Keratinocyte (primary cell): ENCODE measurements at regions not wholly inside any gene's neighbourhood (a gene's known extent, or its start where the extent isn't known, plus 50 kb on each side); places are given as distances from the start of the nearest gene placed in this dataset.

Experiments
- DNase-seq: peaks from one replicate; pipeline ENCODE4 v3.0.0-alpha.2; 2011; ENCODE audit warnings: low read depth, missing footprints, low spot score
- FAIRE-seq: peaks from 2 replicates; lab custom pipeline; 2011; peaks lifted over from hg19 to GRCh38; lab: Jason Lieb, UNC
- H2AFZ ChIP-seq: 2 replicates; pipeline ENCODE4 v1.6.0; 2012; ENCODE audit warnings: low read length, control low read depth, inconsistent platforms; ENCODE audit not compliant: control insufficient read depth
- H3K27ac ChIP-seq: 2 replicates; pipeline ENCODE4 v1.5.1; 2011; ENCODE audit warnings: low read length; ENCODE audit not compliant: control insufficient read depth, insufficient read depth
- H3K27me3 ChIP-seq: 3 replicates; pipeline ENCODE4 v1.6.0; 2011; ENCODE audit warnings: low read length; ENCODE audit not compliant: control insufficient read depth, insufficient read depth; ENCODE audit errors: extremely low read depth
- H3K36me3 ChIP-seq, 2 experiments: 2 replicates in 1 of 2; 3 replicates in 1 of 2; pipeline ENCODE4 v1.5.1; 2011; ENCODE audit warnings: low read length in 2 of 2, mild to moderate bottlenecking in 1 of 2; ENCODE audit not compliant: control insufficient read depth in 2 of 2, insufficient read depth in 2 of 2; ENCODE audit errors: extremely low read depth in 1 of 2
- H3K4me1 ChIP-seq: 3 replicates; pipeline ENCODE4 v1.5.1; 2011; ENCODE audit warnings: low read length; ENCODE audit not compliant: control insufficient read depth, insufficient read depth; ENCODE audit errors: extremely low read depth
- H3K4me2 ChIP-seq: 3 replicates; pipeline ENCODE4 v1.6.0; 2011; ENCODE audit warnings: low read depth, low read length; ENCODE audit not compliant: control insufficient read depth, insufficient read depth; ENCODE audit errors: extremely low read depth
- H3K4me3 ChIP-seq, 3 experiments: fragments of 200-600 bp in 1 of 3; sonication (generic) in 1 of 3; 2 replicates in 2 of 3; 3 replicates in 1 of 3; pipeline ENCODE4 v1.5.1; 2011 to 2016; ENCODE audit warnings: low read length in 3 of 3, mild to moderate bottlenecking in 3 of 3, control low read depth in 2 of 3, inconsistent platforms in 1 of 3, low read depth in 1 of 3, mixed read lengths in 1 of 3, mixed run types in 1 of 3, moderate library complexity in 1 of 3; ENCODE audit not compliant: control insufficient read depth in 2 of 3, insufficient read depth in 2 of 3; ENCODE audit errors: extremely low read depth in 1 of 3
- H3K79me2 ChIP-seq: 2 replicates; pipeline ENCODE4 v1.6.0; 2012; ENCODE audit warnings: low read length; ENCODE audit not compliant: control insufficient read depth, insufficient read depth
- H3K9ac ChIP-seq: 3 replicates; pipeline ENCODE4 v1.6.0; 2011; ENCODE audit warnings: low read length; ENCODE audit not compliant: control insufficient read depth, insufficient read depth; ENCODE audit errors: extremely low read depth
- H3K9me1 ChIP-seq: 3 replicates; pipeline ENCODE4 v1.6.0; 2011; ENCODE audit warnings: low read length; ENCODE audit not compliant: control insufficient read depth, insufficient read depth; ENCODE audit errors: extremely low read depth
- H3K9me3 ChIP-seq: 2 replicates; pipeline ENCODE4 v1.5.1; 2012; ENCODE audit warnings: low read depth, low read length; ENCODE audit not compliant: control insufficient read depth
- H4K20me1 ChIP-seq: 3 replicates; pipeline ENCODE4 v1.6.0; 2011; ENCODE audit warnings: low read length; ENCODE audit not compliant: control insufficient read depth, insufficient read depth; ENCODE audit errors: extremely low read depth
- EZH2 ChIP-seq: IDR thresholded peaks from one replicate; pipeline ENCODE4 v1.6.1; 2012; ENCODE audit warnings: inconsistent platforms, mild to moderate bottlenecking, low read length, moderate library complexity
- dilution Hi-C: fragments of 300-500 bp; cut with MboI; formaldehyde crosslinking; loops from one replicate; pipeline ENCODE4 v1.7.0; 2020; ENCODE audit warnings: low sequenced_read_pairs; ENCODE audit not compliant: extremely low pct_ligation_motif_present
- TF ChIP-seq, protein P1 (sequence below), 3 experiments: IDR thresholded peaks in 1 of 3; conservative IDR thresholded peaks in 1 of 3; optimal IDR thresholded peaks in 1 of 3; 2 replicates in 2 of 3; 3 replicates in 1 of 3; pipeline versions ENCODE3 to v1.5.1; 2011; ENCODE audit warnings: low read length in 3 of 3, mild to moderate bottlenecking in 3 of 3, moderate library complexity in 2 of 3, control low read depth in 1 of 3, inconsistent platforms in 1 of 3; ENCODE audit not compliant: insufficient read depth in 2 of 3; ENCODE audit errors: extremely low read depth in 1 of 3

DNA sequence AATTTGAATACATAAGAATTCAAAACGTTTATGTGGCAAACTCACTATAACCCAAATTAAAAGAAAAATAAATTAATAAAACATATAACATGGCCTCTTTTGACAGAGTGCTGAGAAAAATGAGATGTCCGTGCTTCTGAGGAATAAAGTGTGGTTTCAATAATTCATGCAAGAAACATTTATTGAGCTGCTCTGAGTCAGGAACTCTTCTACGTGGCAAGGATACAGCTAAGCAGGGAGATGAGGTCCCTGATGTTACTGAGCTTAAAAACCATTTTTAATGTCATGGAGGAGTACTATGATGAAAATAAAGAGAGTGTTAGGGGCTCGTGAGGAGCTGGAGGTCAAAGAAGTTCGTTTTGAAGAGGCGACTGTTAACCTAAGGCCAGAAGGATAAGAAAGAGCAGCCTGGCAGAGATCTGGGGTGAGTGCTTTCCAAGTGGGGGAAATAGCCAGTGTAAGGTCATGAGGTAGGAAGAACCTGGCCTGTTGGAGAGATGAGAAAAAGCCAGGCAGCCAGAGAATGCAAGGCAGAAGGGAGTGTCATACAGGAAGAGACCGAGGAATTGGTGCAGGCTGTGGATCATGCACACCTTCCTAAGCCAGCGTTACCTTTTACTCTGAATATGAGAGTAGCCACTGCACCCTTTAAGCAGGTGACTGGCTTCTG, 182.2 kb upstream of the DUSP10 start:
- DNase-seq (no peak), FAIRE-seq (no peak)
- no peak for TF ChIP-seq EZH2
- TF ChIP-seq, protein P1, sequence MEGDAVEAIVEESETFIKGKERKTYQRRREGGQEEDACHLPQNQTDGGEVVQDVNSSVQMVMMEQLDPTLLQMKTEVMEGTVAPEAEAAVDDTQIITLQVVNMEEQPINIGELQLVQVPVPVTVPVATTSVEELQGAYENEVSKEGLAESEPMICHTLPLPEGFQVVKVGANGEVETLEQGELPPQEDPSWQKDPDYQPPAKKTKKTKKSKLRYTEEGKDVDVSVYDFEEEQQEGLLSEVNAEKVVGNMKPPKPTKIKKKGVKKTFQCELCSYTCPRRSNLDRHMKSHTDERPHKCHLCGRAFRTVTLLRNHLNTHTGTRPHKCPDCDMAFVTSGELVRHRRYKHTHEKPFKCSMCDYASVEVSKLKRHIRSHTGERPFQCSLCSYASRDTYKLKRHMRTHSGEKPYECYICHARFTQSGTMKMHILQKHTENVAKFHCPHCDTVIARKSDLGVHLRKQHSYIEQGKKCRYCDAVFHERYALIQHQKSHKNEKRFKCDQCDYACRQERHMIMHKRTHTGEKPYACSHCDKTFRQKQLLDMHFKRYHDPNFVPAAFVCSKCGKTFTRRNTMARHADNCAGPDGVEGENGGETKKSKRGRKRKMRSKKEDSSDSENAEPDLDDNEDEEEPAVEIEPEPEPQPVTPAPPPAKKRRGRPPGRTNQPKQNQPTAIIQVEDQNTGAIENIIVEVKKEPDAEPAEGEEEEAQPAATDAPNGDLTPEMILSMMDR (optimal IDR thresholded peaks at IDR 0.05 in 1 of 3, IDR thresholded peaks at IDR 0.05 in 1 of 3, conservative IDR thresholded peaks at IDR 0.05 in 1 of 3; ENCODE audit: extremely low read depth in 1 of 3, insufficient read depth in 2 of 3, low read length in 3 of 3): no peak
- no peaks in the 10 kb centered on the region for H3K27me3 ChIP-seq
- H3K9me1 ChIP-seq: no peaks in the 10 kb centered on the region
- no peak overlapping the region for H3K4me2 ChIP-seq
- H3K9ac ChIP-seq: no peak overlapping the region
- H3K4me3 ChIP-seq: no peak overlapping the region
- no peak overlapping the region for H3K27ac ChIP-seq
- H3K4me1 ChIP-seq: no peaks in the 10 kb centered on the region
- H3K79me2 ChIP-seq: no peaks in the 10 kb centered on the region
- dilution Hi-C loops: no loop called here
- no peak overlapping the region for H2AFZ ChIP-seq
- no peaks in the 10 kb centered on the region for H3K36me3 ChIP-seq
- H4K20me1 ChIP-seq: no peaks in the 10 kb centered on the region
- no peaks in the 10 kb centered on the region for H3K9me3 ChIP-seq

DNA sequence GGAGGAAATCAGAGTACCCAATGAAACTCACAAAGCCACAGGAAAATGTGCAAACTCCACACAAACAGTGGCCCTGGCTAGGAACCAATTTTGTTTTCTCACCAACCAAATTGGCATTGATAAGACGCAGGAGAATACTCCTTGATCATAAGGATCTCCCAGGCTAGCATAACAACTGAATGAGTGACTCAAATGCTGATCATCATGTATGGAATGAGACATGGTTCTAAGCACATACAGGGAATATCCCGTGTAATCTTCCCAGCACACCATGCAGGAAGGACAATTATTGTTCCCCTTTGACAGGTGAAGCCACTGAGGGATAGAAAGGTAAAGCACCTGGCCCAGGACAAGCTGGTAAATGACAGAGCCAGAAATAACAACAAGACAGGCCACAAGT, 180.0 kb upstream of the DUSP10 start:
- DNase-seq: peak; percentile 5
- H3K27ac ChIP-seq: no peak overlapping the region
- H2AFZ ChIP-seq: no peak overlapping the region
- no peak overlapping the region for H3K4me3 ChIP-seq
- no peaks in the 10 kb centered on the region for H3K9me1 ChIP-seq
- no peak overlapping the region for H3K9ac ChIP-seq
- no peaks in the 10 kb centered on the region for H3K27me3 ChIP-seq
- H3K4me1 ChIP-seq: no peaks in the 10 kb centered on the region
- no peak overlapping the region for H3K4me2 ChIP-seq
- H3K79me2 ChIP-seq: no peaks in the 10 kb centered on the region
- no peaks in the 10 kb centered on the region for H4K20me1 ChIP-seq
- peak; percentile 49 for FAIRE-seq
- no peaks in the 10 kb centered on the region for H3K9me3 ChIP-seq
- no peaks in the 10 kb centered on the region for H3K36me3 ChIP-seq
- dilution Hi-C loops: no loop called here
- no peak for TF ChIP-seq EZH2

DNA sequence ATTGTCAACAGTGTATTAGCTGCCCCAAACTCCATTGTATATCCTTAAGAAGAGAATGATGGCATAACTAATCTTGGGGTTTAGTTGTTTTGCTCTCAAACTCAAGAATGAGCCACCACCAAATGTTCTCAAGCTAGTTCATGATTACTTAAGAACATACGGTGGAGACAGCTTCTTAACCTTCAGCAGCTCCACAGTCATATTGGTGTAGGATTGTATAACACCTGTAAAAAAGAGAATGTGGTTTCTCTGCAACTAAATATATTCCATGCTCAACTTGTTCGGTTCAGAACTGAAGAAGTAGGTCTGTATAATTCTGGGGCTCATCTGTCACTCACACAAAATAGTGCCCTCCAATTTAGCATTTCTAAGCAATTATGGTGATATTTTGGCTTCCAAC, 177.9 kb upstream of the DUSP10 start:
- FAIRE-seq: no peak
- H3K9me1 ChIP-seq: no peaks in the 10 kb centered on the region
- dilution Hi-C loops: no loop called here
- H3K9me3 ChIP-seq: no peaks in the 10 kb centered on the region
- no peaks in the 10 kb centered on the region for H3K79me2 ChIP-seq
- H3K36me3 ChIP-seq: no peaks in the 10 kb centered on the region
- DNase-seq: no peak
- no peak overlapping the region for H3K9ac ChIP-seq
- H3K4me1 ChIP-seq: no peaks in the 10 kb centered on the region
- no peak for TF ChIP-seq EZH2
- TF ChIP-seq, protein P1 (optimal IDR thresholded peaks at IDR 0.05 in 1 of 3, IDR thresholded peaks at IDR 0.05 in 1 of 3, conservative IDR thresholded peaks at IDR 0.05 in 1 of 3; ENCODE audit: extremely low read depth in 1 of 3, insufficient read depth in 2 of 3, low read length in 3 of 3): no peak
- H3K27me3 ChIP-seq: no peaks in the 10 kb centered on the region
- H4K20me1 ChIP-seq: no peaks in the 10 kb centered on the region
- no peak overlapping the region for H3K4me2 ChIP-seq
- no peak overlapping the region for H3K4me3 ChIP-seq
- no peak overlapping the region for H2AFZ ChIP-seq
- no peak overlapping the region for H3K27ac ChIP-seq
